GM10248 (cell line): ENCODE measurements at regions not wholly inside any gene's neighbourhood (a gene's known extent, or its start where the extent isn't known, plus 50 kb on each side); places are given as distances from the start of the nearest gene placed in this dataset.

Experiments
- CTCF ChIA-PET: fragments of 300-600 bp; sonication (Branson Sonifier 250); formaldehyde crosslinking; extraction: SDS; loops from one replicate; lab custom pipeline; 2021; ENCODE audit warnings: antibody characterized with exemption; lab: Yijun Ruan, JAX
- POLR2A ChIA-PET: fragments of 350-650 bp; sonication (Branson Sonifier 250); formaldehyde crosslinking; extraction: SDS; loops from one replicate; lab custom pipeline; 2020; ENCODE audit warnings: antibody characterized with exemption; lab: Yijun Ruan, JAX
- DNase-seq: peaks from one replicate; pipeline ENCODE4 v3.0.0; 2012; ENCODE audit errors: extremely low spot score
- CTCF ChIP-seq: IDR thresholded peaks from 2 replicates; pipeline ENCODE4 v1.5.1; 2012; ENCODE audit warnings: mild to moderate bottlenecking, low read depth; ENCODE audit errors: extremely low read depth, missing control alignments, control extremely low read depth

GRCh38 chr3:166570102-166570501 is 732.9 kb upstream of the BCHE start:
- POLR2A ChIA-PET = no interaction called here
- DNase-seq = no peak
- no peak for TF ChIP-seq CTCF
- CTCF ChIA-PET = no interaction called here

DNA sequence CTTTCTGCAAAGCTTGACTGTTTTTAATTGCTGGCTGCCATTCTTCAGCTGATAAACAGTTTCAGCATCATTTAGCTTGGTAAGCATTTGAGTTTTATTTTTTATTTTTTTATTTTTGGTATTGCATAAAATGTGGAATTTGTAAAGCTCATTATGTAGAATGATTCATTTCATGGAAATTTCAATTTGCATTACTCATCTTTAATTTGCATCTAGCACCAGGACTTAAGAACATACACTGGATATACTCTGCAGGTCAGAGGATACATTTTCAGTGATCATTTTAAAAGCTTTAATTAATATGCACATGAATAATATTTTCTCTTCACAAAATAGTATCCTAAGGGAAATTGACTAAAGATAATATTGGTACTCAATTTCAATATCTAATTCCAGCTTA is 732.4 kb upstream of the BCHE start:
- ChIA-PET POLR2A (no interaction called here), CTCF (no interaction called here)
- DNase-seq = no peak
- TF ChIP-seq CTCF = no peak

DNA sequence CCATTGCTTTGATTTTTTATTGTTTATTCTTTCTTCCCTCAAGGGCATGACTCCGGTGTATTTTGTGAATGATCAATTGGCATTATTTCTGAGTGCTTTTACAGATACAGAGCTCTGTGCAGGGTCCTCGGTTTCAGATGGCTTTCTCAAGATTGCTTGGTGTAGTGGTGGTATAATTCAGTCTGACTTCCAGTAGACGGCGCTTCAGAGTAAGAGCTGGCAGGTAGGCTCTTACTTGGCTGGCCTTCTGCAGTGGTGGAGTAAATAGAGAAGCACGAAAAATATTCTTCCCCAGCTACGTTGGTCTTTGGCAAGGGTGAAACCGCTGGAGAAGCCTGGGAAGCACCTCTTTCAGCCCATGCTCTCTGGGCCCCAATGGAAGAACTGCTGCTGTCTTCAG is 723.0 kb upstream of the BCHE start:
- TF ChIP-seq CTCF = no peak
- ChIA-PET POLR2A (no interaction called here), CTCF (no interaction called here)
- no peak for DNase-seq

GRCh38 chr3:166556955-166557354 is 719.7 kb upstream of the BCHE start:
- ChIA-PET POLR2A (no interaction called here), CTCF (no interaction called here)
- no peak for DNase-seq
- TF ChIP-seq CTCF = no peak

- no peak for TF ChIP-seq CTCF
- CTCF ChIA-PET = interaction anchor here (1.4 to 2.0 kb wide), 2 partner anchors 10 kb away, joined by 3 to 7 read pairs; no protein-coding TSS in a partner anchor
- POLR2A ChIA-PET = no interaction called here
- no peak for DNase-seq
Measured at GRCh38 chr3:166554023-166554422, 716.8 kb upstream of the BCHE start.

DNA sequence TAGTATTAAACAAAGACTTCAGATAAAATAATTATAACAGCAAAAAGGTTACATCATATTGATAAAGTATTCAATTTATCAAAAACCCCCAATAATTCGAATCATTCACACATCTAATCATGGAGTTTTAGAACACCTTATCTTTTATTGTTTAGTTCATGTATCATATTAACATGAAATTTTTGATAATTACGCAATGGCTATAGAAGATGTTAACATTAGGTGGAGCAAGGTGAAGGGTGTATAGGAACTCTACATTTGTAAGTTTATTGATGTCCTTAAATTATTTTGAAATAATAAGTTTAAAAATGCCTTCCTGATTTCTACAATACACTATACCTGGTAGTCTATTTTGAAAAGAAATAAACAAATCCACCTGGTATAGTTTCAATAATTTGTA is 696.5 kb upstream of the BCHE start:
- POLR2A ChIA-PET = no interaction called here
- CTCF ChIA-PET = no interaction called here
- DNase-seq = no peak
- TF ChIP-seq CTCF = no peak

- ChIA-PET CTCF (no interaction called here), POLR2A (no interaction called here)
- DNase-seq = no peak
- no peak for TF ChIP-seq CTCF
Measured at GRCh38 chr3:166531730-166532129, 694.5 kb upstream of the BCHE start.
